ENCODE measurements at regions not wholly inside any gene's neighbourhood (a gene's known extent, or its start where the extent isn't known, plus 50 kb on each side); places are given as distances from the start of the nearest gene placed in this dataset.
"Not testable (repeated sequence)": the region's sequence is repeated elsewhere in the genome, so short reads cannot be mapped to it uniquely, and the experiment has no call there.

DNA sequence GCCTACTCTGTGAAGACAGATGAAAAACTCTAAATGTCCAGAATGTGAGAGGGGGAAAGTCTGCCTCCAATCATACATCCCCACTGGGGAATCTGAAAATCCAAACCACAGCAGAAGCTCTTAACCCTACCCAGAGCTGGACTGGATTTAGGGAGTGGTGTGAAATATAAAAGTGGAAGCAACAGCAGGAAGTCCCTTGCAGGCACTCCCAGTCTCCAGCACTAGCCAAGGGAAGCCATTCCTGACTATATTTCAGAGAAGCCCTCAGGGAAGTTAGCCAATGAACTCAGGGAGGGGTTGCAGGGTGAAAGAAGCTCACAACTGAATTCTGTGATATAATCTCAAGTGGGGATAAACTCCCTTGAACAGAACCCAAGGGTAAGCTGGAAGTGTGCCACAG, 51.5 kb downstream of the CRPPA start:
- DNase-seq: no peak

DNA sequence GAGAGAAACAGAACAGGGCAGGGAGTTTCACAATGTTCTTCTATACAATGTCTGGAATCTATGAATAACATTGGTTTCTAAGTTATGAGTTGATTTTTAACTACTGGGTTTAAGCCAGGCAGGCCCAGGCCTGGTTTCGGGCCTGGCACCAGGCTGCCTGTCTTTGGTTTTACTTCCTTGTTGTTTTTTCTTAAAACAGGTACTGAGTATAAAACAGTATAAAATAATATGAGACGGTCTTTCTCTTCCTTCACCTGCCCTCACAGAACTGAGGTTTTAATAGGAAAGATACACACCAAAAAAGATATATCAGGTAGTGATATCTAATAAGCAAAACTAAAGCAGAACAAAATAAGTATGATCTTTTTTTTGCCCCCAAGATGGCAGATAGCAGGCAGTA, 52.0 kb downstream of the CRPPA start:
- DNase-seq: not testable (repeated sequence)

DNA sequence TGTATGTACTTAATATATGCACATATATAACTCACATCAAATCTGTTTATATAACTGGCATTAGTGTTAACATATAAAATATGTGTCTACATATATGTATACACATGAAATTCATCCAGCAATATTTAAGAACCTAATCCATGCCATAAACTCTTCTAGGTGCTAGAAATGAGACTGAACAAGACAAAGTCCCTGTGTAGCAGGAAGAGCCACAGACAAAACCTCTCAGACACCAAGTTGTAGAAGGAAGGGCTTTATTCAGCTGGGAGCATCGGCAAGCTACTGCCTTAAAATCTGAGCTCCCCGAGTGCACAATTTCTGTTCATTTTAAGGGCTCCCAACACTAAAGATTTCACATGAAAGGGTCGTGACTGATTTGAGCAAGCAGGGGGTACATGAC, 52.5 kb downstream of the CRPPA start:
- no peak for DNase-seq

DNA sequence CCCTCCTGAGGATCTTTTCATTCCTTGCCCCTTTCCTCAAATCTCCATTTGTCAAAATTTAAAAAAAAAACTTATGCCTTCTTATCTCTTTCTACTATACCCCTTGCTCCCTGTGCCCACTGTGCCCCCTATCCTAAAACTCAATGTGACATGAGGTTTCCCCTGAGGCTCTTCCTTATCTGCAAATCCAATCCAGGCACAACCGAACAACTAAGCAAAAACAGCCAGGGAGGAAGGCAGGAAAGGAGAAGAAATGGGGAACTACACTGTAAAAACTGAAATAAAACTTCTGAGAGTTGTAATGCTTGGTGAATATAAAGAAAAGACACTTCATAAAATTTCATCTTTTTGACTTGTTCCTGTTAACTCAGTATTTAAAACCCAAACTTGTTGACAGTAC, 54.2 kb downstream of the CRPPA start:
- no peak for DNase-seq

DNA sequence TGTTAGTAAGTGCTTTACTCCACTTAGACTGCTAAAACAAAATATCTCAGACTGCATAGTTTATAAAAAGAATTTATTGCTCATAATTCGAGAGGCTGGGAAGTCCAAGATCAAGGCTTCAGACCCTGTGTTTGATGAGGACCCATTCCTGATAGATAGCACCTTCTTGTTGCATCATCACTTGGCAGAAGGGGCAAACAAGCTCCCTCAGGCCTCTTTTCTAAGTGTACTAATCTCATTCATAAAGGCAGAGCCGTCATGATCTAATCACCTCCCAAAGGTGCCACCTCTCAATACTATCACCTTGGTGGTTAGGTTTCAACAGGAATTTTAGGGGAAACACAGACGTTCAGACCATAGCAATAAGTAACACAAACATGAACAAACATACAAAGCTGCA, 55.4 kb downstream of the CRPPA start:
- DNase-seq: no peak

DNA sequence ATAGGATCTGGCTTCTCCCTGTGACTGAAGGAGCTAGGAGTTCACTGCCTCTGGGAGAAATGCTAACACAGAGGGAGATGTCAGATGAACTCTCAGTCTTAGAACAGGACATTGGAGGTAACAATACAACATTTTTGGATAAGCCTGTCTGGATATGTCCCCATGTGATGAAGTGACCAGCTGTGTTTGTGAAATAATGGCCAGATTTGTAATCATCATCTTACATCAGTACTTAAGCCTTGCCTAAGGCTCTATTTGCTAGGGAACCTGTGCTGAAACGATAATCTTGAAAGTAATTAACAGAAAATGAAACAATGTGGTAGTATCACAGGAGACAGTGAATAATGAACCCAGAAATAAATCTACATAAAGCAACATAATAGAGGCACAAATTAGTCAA, 56.2 kb downstream of the CRPPA start:
- DNase-seq: no peak

DNA sequence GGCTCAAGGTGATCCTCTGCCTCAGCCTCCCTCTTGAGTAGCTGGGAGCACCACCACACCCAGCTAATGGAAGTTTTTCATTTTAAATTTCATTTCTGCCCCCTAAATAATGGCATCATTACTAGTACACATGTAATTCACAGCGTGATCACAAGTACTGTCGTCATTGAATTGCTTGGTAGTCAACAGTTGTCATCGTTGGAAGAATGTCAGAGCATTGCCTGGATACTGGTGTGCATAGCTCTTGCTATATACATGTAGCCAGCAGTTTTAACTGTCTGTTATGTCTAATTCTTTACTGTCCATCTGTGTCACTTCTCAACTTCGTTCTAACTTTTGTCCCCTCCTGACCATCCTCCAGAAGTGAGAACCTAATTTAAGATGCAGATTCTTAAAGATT, 62.1 kb downstream of the CRPPA start:
- DNase-seq: no peak

DNA sequence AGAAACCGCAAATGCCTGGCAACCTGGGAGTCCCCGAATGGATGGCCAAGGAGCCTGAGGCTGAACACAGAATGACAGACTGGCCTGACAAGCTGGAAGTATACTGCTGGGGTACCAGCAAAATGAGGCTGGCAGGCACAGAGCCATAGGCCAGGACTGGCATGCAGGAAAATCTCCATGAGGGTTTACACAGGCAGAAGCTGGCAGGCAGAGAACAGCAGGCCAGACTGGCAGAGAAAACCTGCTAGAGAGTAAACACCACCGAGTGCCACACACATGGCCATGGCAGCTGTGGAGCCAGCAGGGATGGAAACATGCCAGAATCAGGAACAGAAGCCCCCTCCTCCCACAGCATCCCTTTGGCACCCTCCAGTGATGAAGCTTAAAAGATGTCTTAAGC, 63.4 kb downstream of the CRPPA start:
- DNase-seq: peak in 7 of 56 donors; percentile 1 to 11 (median 3)

DNA sequence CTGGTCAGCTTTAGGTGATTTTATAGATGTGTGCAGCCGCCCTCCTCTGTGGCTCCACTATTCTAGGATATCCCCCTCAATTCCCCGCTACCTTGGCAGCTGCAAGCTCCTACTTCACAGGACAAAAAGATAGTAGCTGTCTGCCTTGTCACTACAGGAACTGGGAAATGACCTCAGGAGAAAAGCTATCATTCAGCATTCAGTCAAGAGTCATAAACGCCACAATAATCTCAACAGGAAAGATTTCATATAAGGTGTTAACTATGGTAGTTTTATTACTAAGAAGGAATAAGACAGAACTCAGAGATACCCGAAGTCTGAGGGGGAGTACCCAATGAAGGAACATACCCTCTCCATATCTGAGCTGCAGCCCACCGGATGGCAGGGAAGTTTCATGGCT, 63.9 kb downstream of the CRPPA start:
- DNase-seq: no peak

DNA sequence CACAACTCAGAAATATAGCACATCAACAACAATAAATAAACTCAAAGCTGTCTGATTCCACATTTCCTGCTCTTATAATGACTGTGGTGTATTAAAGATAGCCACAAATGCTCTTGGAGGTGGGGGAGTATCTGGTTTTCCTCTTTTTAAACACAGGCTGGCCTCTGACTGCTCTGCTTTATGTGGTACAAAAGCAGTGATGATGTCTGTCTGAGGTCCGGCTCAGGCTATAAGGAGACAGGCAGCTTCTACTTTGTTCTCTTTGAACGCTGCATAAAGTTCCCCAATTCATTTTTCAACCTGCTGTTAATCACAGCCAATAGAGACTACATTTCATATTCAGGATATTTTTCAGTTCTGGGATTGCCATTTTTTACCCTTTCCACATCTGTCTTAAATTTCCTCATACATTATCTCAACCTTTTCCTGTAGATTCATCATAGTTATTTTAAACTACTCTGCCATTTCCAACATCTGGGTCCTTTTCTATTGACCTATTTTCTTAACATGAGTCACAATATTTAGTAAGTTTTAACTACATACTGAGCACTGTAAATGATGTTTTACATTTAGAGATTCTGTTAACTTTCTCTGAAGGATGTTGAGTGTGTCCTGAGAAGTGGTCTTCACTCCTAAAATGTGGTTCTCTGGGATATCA, 64.9 kb downstream of the CRPPA start:
- no peak for DNase-seq

DNA sequence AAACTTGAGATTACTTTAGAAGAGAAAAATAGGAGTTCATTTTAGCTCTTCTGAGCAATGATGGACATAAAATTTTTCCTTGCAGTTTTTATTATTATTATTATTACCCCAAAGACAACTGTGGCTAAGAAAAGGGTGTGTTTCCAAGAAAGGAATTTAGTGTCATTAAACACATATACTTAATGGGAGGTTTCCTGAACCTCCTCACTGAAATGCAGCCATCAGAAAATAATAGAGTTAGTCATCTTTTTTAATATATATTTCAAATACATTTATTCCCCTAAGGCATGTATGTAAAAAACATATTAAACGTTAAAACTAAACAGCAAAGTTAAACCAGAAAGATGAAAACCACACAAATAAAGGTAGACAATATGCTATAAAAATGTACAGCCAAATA, 66.8 kb downstream of the CRPPA start:
- no peak for DNase-seq

DNA sequence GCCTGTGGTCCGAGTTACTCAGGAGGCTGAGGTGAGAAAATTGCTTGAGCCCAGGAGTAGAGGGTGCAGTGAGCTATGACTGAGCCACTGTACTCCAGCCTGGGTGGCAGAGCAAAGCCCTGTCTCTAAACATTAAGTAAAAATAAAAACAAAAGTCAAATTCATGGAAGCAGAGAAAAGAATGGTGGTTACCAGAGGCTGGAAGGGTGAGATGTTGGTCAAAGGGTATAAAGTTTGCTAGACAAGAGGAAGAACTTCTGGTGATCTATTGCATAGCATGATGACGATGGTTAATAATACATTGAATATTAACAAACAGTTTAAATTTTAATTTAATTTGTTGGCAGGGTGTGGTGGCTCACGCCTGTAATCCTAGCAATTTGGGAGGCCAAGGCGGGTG, 68.1 kb downstream of the CRPPA start:
- DNase-seq: no peak

DNA sequence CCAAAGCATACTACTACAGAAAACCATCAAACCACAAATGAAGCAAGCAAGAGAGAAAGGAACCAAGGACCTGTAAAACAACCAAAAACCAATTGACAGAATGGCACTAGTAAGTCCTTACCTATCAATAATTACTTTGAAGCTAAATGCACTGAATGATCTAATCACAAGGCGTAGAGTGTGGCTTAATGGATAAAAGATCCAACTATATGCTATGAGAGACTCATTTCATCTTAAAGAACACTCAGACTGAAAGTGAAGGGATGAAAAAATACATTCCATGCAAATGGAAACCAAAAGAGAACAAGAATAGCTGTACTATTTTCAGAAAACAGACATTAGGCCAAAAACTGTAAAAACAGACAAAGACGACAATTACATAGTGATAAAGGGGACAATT, 70.7 kb downstream of the CRPPA start:
- DNase-seq: no peak

DNA sequence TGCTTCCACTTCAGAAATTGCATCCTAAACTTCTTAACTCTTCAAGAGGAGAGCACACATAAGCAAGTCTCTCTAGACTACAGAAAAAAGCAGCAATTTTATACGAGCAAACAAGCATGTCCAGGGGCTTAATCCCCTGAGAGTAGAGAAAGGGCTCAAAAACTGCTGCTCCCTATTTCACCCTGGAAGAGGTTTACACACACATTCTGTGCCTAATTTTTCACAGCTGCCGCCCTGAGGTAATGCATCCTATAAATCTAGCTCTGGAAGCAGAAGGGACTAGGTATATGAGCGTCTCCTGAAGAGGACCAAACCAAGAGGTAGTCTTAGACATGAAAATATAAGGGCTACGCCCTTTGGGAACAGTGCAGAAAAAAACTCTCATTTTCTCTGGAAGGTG, 73.1 kb downstream of the CRPPA start:
- no peak for DNase-seq

DNA sequence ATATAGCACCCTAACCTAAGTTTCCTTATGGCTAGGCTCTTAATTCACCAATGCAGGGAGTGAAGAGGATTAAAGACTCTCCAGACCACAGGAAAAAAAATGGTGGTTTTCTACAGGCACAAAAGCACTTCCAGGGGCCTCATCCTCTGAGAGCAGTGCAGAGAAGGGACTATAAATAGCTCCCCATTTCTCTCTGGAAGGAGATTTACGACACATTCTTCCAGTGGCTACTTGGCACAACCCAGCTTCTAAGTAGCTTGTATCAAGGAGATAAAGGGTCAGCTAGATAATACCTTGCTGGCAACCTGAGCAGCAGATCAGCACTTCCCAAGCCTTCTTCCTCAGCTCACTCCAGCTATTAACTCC, 73.5 kb downstream of the CRPPA start:
- no peak for DNase-seq

DNA sequence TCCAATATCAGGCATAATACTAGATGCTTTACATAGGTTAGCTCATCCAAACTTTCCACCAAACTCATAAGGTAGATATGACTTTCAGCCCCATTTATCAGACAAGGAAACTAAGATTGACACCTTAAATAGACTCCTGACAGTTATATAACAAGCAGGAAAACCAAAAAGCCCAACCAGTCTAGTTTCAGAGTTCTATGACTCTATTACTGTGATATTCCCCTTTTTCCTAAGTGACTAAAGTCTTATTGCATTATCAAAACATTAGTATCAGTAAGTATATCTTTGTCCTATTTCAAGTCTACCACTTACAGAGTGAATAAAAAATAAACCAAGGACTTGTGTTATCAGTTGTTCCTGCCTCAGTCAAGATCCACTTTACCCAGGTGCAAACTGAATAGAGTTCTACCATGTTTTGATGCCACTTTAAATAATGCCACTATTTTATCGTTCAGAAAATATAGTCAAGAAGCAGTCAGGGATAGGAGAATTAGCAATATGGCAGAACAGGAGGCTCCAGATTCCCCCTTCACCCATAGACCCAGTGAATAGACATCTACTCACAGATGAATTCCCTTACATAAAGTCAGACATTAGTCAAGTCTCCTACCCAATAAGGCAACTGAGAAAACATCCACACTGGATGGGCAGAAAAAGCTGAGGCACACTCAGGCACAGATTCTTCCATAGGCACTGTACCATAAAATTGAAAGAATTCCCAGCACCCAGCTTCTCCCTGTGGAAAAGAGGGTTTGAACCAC, 74.1 kb downstream of the CRPPA start:
- no peak for DNase-seq

DNA sequence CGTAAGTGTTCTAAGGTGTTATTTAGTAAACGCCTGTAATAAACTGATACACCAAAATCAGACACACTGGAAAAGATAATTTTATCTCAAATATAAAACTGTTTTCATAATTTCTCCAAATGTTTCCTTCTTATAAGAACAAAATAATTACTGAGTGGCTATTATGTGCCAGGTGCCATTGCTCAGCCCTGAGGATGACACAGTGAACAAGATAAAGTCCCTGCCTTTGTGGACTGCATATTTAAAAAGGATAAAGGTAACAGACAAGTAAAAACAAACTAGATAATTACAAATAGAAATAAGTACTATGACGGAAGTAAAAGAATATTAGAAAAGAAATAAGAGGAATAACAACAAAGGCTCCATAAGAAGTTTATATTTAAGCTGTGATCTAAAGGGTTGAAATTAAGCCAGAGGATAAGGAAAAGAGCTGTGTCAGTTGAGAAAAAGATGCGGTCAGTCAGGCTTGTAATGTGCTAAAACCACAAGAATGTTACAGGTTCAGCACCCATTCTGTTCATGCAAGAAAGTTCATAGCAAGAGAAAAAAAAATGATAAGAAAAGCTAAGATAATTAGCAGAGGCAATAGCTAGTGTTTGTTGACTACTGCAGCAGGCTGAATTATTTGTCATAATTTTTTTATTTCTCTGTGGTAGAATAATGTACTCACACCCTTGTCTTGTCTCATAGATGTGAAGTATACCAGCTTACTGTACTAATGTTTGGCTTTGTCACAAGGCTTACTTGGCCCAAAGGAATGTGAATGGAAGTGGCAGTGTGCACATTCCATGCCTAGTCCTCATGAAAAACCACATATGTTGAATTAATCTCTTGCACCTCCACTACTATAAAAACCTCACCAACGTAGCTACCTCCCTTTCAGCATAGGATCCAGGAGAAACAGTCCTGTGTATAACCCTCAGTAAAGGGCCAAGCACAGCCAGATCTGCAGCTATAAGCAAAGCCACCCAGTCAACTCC, 75.1 kb downstream of the CRPPA start:
- DNase-seq: no peak

DNA sequence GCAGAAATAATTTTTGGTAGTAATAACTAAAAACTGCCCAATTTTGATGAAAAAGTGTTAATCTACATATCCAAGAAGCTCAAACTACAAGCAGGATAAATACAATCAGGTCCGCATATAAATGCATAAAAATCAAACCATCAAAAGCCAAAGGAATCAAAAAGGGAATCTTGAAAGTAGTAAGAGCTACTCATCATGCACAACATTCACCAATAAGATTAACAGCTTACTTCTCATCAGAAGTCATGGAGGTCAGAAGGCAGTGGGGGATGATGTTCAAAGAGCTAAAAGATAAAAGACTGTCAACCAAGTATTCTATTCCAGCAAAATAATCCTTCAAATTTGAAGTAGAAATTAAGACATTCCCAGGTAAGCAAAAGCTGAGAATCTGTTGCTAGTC, 76.4 kb downstream of the CRPPA start:
- DNase-seq: no peak

DNA sequence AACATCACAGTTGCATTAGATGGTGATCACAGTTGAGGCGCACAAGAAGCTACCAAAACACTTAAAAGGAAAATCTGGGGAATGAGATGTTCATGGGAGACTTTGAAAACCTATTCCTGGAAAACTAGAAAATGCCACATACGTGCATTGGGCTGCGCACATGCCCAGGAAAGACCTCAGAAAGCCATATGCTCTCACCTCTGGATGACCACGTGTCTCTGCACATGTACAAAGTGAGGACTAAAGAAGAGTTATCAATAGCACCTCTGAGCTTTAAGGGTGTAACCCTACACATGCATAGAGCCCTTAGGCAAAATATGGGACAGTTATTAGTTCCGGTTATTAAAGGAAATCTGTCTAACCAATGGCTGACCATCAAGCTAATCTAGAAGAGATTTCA, 77.7 kb downstream of the CRPPA start:
- DNase-seq: no peak

DNA sequence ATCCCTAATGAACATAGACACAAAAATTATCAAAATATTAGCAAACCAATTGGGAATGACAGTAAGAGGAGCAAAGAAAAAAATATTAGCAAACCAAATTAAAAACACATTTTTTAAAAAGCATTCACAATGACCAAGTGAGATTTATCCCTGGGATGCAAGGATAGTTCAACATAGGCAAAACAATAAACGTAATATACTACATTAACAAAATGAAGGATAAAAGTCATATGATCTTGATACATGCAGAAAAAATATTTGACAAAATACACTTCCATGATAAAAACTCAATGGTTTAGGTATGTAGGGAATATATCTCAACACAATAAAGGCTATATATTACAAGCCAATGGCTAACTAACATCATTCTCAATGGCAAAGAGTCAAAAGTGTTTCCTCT, 83.3 kb downstream of the CRPPA start:
- no peak for DNase-seq

DNA sequence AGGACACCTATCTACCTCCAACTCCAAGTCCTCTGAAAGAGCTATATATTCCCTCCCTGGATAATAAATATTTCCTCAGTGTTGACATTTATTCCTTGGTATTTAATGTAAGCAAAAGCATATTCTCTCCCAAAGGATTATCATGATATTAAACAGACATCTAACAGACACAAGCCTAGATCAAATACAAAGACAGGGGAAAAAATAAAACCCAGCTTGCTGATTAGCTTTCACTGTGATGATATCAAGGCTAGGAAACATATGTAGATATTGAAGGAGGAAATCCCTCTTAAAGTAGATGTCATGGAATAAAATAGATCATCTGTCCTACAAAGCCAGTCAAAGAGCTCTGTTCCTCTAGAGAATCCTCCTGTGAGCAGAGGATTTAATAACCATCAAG, 95.2 kb downstream of the CRPPA start:
- DNase-seq: no peak

DNA sequence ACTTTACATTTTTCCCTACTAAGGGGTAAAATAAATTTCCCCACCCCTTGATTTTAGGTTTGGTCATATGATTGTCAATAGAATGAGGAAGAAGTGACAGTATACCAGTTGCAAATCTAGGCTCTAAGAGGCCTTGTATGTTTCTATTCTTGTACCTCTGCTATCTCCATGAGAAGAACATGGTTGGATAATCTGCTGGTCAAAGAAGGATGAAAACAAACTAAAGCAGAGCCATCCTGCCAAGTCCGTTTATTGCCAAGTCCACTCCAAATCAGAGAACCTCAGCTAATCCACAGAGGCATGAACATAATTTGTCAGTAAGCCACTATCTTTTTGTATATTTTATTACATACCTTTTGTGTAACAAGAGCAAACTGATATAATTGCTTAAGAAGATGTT, 98.0 kb downstream of the CRPPA start:
- no peak for DNase-seq

Measured in amygdala (tissue), 56 donors.